PC-3 (cell line): ENCODE measurements at regions not wholly inside any gene's neighbourhood (a gene's known extent, or its start where the extent isn't known, plus 50 kb on each side); places are given as distances from the start of the nearest gene placed in this dataset.

Experiments
- CTCF ChIP-seq: fragments of 300-600 bp; sonication (generic); conservative IDR thresholded peaks from 2 replicates; pipeline ENCODE4 v1.5.1; 2017; ENCODE audit warnings: antibody characterized with exemption, low read depth, mild to moderate bottlenecking, low read length
- EZH2 ChIP-seq: fragments of 300-600 bp; sonication (generic); IDR thresholded peaks from one replicate; pipeline ENCODE4 v1.6.1; 2017; ENCODE audit warnings: antibody characterized with exemption, mild to moderate bottlenecking, low read length; ENCODE audit not compliant: unreplicated experiment
- EZH2phosphoT487 ChIP-seq: fragments of 300-600 bp; sonication (generic); IDR thresholded peaks from 2 replicates; pipeline ENCODE4 v1.6.1; 2018; ENCODE audit warnings: mild to moderate bottlenecking, antibody characterized with exemption, low read length, borderline replicate concordance

GRCh38 chr1:208329300-208329699 lies 85.1 kb upstream of the PLXNA2 start:
- TF ChIP-seq EZH2phosphoT487 (no peak), CTCF (no peak), EZH2 (no peak)
